SH-SY5Y (cell line): ENCODE measurements at regions not wholly inside any gene's neighbourhood (a gene's known extent, or its start where the extent isn't known, plus 50 kb on each side); places are given as distances from the start of the nearest gene placed in this dataset.

ENCODE experiments used
- GATA2 ChIP-seq: IDR thresholded peaks from 2 replicates; pipeline ENCODE4 v1.6.1; 2011; ENCODE audit warnings: mild to moderate bottlenecking, low read depth, low read length
- GATA3 ChIP-seq: IDR thresholded peaks from 2 replicates; pipeline ENCODE4 v1.6.1; 2011; ENCODE audit warnings: low read depth, mild to moderate bottlenecking, low read length, moderate library complexity

- TF ChIP-seq GATA2 (no peak), GATA3 (no peak)
Measured at GRCh38 chr2:15688924-15689568, 97.4 kb downstream of the DDX1 start.
